K562 (cell line): ENCODE measurements at regions not wholly inside any gene's neighbourhood (a gene's known extent, or its start where the extent isn't known, plus 50 kb on each side); places are given as distances from the start of the nearest gene placed in this dataset.

Experiments
- CREM ChIP-seq: IDR thresholded peaks from 2 replicates; pipeline ENCODE4 v1.6.1; 2014; ENCODE audit warnings: antibody characterized with exemption, low read depth
- ELF4 ChIP-seq: fragments of 450-650 bp; formaldehyde crosslinking; IDR thresholded peaks from 2 replicates; pipeline ENCODE4 v1.4.0; 2022; ENCODE audit warnings: missing genetic modification characterization
- HDAC1 ChIP-seq, 2 experiments: fragments of 450-650 bp; IDR thresholded peaks; 2 replicates each; pipeline ENCODE4 v1.6.1; 2016 to 2017; ENCODE audit warnings: inconsistent platforms in 1 of 2, mild to moderate bottlenecking in 1 of 2, moderate library complexity in 1 of 2
- LCOR ChIP-seq: sonication (generic); formaldehyde crosslinking; IDR thresholded peaks from 2 replicates; pipeline ENCODE4 v1.8.0; 2022; ENCODE audit warnings: mild to moderate bottlenecking, missing genetic modification reagents
- POLR2A ChIP-seq: fragments of 450-650 bp; conservative IDR thresholded peaks from 2 replicates; pipeline ENCODE4 v1.6.1; 2016
- SRSF9 ChIP-seq: fragments of 200-400 bp; formaldehyde crosslinking; IDR thresholded peaks from 2 replicates; pipeline ENCODE4 v1.6.1; 2017; ENCODE audit warnings: low read depth, low read length, borderline replicate concordance
- TAF1 ChIP-seq: IDR thresholded peaks from 2 replicates; pipeline ENCODE4 v1.6.1; 2011; ENCODE audit warnings: mild to moderate bottlenecking, low read length, moderate library complexity; ENCODE audit not compliant: insufficient read depth, control insufficient read depth, severe bottlenecking; ENCODE audit errors: extremely low read depth
- TCF7 ChIP-seq: sonication (generic); IDR thresholded peaks from 2 replicates; pipeline ENCODE4 v1.6.1; 2016; ENCODE audit warnings: antibody characterized with exemption, borderline replicate concordance
- TEAD1 ChIP-seq, 2 experiments: fragments of 450-650 bp in 1 of 2; sonication (generic) in 1 of 2; formaldehyde crosslinking; IDR thresholded peaks; 2 replicates each; pipeline versions ENCODE4 v1.4.0 to v1.8.0; 2020 to 2022; ENCODE audit warnings: mild to moderate bottlenecking in 2 of 2, missing genetic modification reagents in 1 of 2
- TF ChIP-seq, protein P1 (sequence below): fragments of 200-800 bp; sonication (Bioruptor generic); IDR thresholded peaks from 2 replicates; pipeline ENCODE4 v1.6.1; 2017; ENCODE audit warnings: missing genetic modification characterization, missing compliant biosample characterization

- no peak for TF ChIP-seq CREM
- TF ChIP-seq LCOR (CRISPR knock-in tag) = no peak
- no peak for TF ChIP-seq ELF4 (CRISPR knock-in tag)
- no peak for TF ChIP-seq SRSF9
- TF ChIP-seq, protein P1, sequence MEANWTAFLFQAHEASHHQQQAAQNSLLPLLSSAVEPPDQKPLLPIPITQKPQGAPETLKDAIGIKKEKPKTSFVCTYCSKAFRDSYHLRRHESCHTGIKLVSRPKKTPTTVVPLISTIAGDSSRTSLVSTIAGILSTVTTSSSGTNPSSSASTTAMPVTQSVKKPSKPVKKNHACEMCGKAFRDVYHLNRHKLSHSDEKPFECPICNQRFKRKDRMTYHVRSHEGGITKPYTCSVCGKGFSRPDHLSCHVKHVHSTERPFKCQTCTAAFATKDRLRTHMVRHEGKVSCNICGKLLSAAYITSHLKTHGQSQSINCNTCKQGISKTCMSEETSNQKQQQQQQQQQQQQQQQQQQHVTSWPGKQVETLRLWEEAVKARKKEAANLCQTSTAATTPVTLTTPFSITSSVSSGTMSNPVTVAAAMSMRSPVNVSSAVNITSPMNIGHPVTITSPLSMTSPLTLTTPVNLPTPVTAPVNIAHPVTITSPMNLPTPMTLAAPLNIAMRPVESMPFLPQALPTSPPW (CRISPR knock-in tag) = no peak
- no peak for TF ChIP-seq TEAD1 (CRISPR knock-in tag; IDR thresholded peaks at IDR 0.05)
- TF ChIP-seq TCF7 = no peak
- no peak for TF ChIP-seq HDAC1 (IDR thresholded peaks at IDR 0.05)
- no peak for TF ChIP-seq POLR2A
- TF ChIP-seq TAF1 = no peak
Measured at GRCh38 chr2:238744951-238745350, 102.9 kb upstream of the TWIST2 start.
